HCT116 (cell line): ENCODE measurements at regions not wholly inside any gene's neighbourhood (a gene's known extent, or its start where the extent isn't known, plus 50 kb on each side); places are given as distances from the start of the nearest gene placed in this dataset.

Source experiments
- ATAC-seq: fragments of 200-7000 bp; cut with Tn5 transposase; 2 replicates; pipeline ENCODE4 v1.9.1; 2020; ENCODE audit warnings: mild to moderate bottlenecking, moderate library complexity
- BruUV-seq: library from RNA; stranded (reverse); fragments of 400-500 nt; replicated peaks from 2 replicates; lab custom pipeline; 2021; lab: Mats Ljungman, UMichigan
- CTCF ChIA-PET: fragments of 300-600 bp; sonication (Branson Sonifier 250); formaldehyde crosslinking; loops from one replicate; lab custom pipeline; 2021; ENCODE audit warnings: antibody characterized with exemption; lab: Charles Lee
- POLR2A ChIA-PET: fragments of 300-600, 350-600 bp; sonication (Branson Sonifier 250); formaldehyde crosslinking; loops from one replicate; lab custom pipeline; 2021; ENCODE audit warnings: antibody characterized with exemption; lab: Charles Lee
- RAD21 ChIA-PET, 2 experiments: fragments of 300-600 bp; sonication (Branson Sonifier 250); formaldehyde crosslinking; loops; one replicate each; lab custom pipeline; 2023; ENCODE audit warnings: low total read pairs in 2 of 2; ENCODE audit not compliant: uncharacterized antibody in 2 of 2, unreplicated experiment in 2 of 2, low non-redundant PET in 1 of 2; lab: Charles Lee
- DNase-seq: peaks from one replicate; pipeline ENCODE4 v3.0.0-alpha.2; 2010; ENCODE audit warnings: low read depth, low spot score
- H2AFZ ChIP-seq: fragments of 200-600 bp; shearing (Covaris generic), sonication (generic); 2 replicates; pipeline ENCODE4 v1.6.1; 2017; ENCODE audit warnings: low read depth, mixed run types, mixed read lengths, antibody characterized with exemption, low read length; ENCODE audit not compliant: poor library complexity, severe bottlenecking
- H3K27ac ChIP-seq: 2 replicates; pipeline ENCODE4 v1.5.1; 2012; ENCODE audit warnings: low read depth, low read length
- H3K27me3 ChIP-seq: fragments of 200-600 bp; sonication (generic); 2 replicates; pipeline ENCODE4 v1.6.1; 2016; ENCODE audit warnings: mixed run types, low read length, mixed read lengths; ENCODE audit not compliant: insufficient read depth
- H3K36me3 ChIP-seq, 2 experiments: fragments of 200-500 bp in 1 of 2; fragments of 200-600 bp in 1 of 2; sonication (Bioruptor generic) in 1 of 2; sonication (generic) in 1 of 2; 2 replicates each; pipeline versions ENCODE4 v1.5.1 to v1.6.1; 2014 to 2016; ENCODE audit warnings: low read length in 2 of 2, inconsistent platforms in 1 of 2, mixed read lengths in 1 of 2, mixed run types in 1 of 2; ENCODE audit not compliant: insufficient read depth in 2 of 2, control insufficient read depth in 1 of 2
- H3K4me1 ChIP-seq, 2 experiments: fragments of 200-600 bp in 1 of 2; sonication (generic) in 1 of 2; 2 replicates each; pipeline versions ENCODE4 v1.5.1 to v1.6.1; 2012 to 2017; ENCODE audit warnings: low read length in 2 of 2, inconsistent platforms in 1 of 2, mild to moderate bottlenecking in 1 of 2, mixed read lengths in 1 of 2, mixed run types in 1 of 2, moderate library complexity in 1 of 2; ENCODE audit not compliant: insufficient read depth in 2 of 2, control insufficient read depth in 1 of 2
- H3K4me2 ChIP-seq: fragments of 200-600 bp; sonication (generic); 2 replicates; pipeline ENCODE4 v1.6.1; 2017; ENCODE audit warnings: mixed run types, low read length, mixed read lengths
- H3K4me3 ChIP-seq, 2 experiments: fragments of 200-600 bp in 1 of 2; sonication (generic) in 1 of 2; replicated peaks in 1 of 2; 2 replicates each; pipeline ENCODE4 v1.5.1; 2011 to 2016; ENCODE audit warnings: low read length in 2 of 2, control low read depth in 1 of 2, low read depth in 1 of 2, mild to moderate bottlenecking in 1 of 2, mixed read lengths in 1 of 2, mixed run types in 1 of 2
- H3K79me2 ChIP-seq: fragments of 200-600 bp; sonication (generic); 2 replicates; pipeline ENCODE4 v1.6.1; 2017; ENCODE audit warnings: mild to moderate bottlenecking, mixed run types, low read length, moderate library complexity, mixed read lengths; ENCODE audit not compliant: insufficient read depth
- H3K9ac ChIP-seq: fragments of 200-600 bp; sonication (generic); 2 replicates; pipeline ENCODE4 v1.6.1; 2016; ENCODE audit warnings: low read length, mixed read lengths
- H3K9me2 ChIP-seq: fragments of 200-600 bp; sonication (generic), shearing (Covaris generic); 2 replicates; pipeline ENCODE4 v1.6.1; 2017; ENCODE audit warnings: mixed run types, mild to moderate bottlenecking, moderate library complexity; ENCODE audit not compliant: insufficient read depth
- H3K9me3 ChIP-seq, 2 experiments: fragments of 200-500 bp in 1 of 2; fragments of 200-600 bp in 1 of 2; sonication (Bioruptor generic) in 1 of 2; sonication (generic) in 1 of 2; 2 replicates each; pipeline ENCODE4 v1.6.1; 2014 to 2017; ENCODE audit warnings: low read length in 2 of 2, mixed read lengths in 2 of 2, inconsistent platforms in 1 of 2, low read depth in 1 of 2, mild to moderate bottlenecking in 1 of 2, mixed run types in 1 of 2, moderate library complexity in 1 of 2; ENCODE audit not compliant: control insufficient read depth in 1 of 2, insufficient read depth in 1 of 2
- H4K20me1 ChIP-seq: fragments of 200-600 bp; sonication (generic), shearing (Covaris generic); 2 replicates; pipeline ENCODE4 v1.6.1; 2017; ENCODE audit warnings: mixed run types, mild to moderate bottlenecking, moderate library complexity; ENCODE audit not compliant: insufficient read depth
- CBX3 ChIP-seq: IDR thresholded peaks from 2 replicates; pipeline ENCODE4 v1.6.1; 2012; ENCODE audit warnings: low read depth
- CEBPB ChIP-seq: IDR thresholded peaks from 2 replicates; pipeline ENCODE4 v1.6.1; 2012; ENCODE audit warnings: low read depth
- EGR1 ChIP-seq: IDR thresholded peaks from 2 replicates; pipeline ENCODE4 v1.6.1; 2012; ENCODE audit warnings: low read depth
- EZH2 ChIP-seq: fragments of 200-600 bp; sonication (generic); IDR thresholded peaks from 2 replicates; pipeline ENCODE4 v1.6.1; 2017; ENCODE audit warnings: antibody characterized with exemption, mixed run types
- FOSL1 ChIP-seq: IDR thresholded peaks from 2 replicates; pipeline ENCODE4 v1.6.1; 2012; ENCODE audit warnings: low read depth
- JUND ChIP-seq: IDR thresholded peaks from 2 replicates; pipeline ENCODE4 v1.6.1; 2012
- POLR2A ChIP-seq: IDR thresholded peaks from 2 replicates; pipeline ENCODE4 v1.7.0; 2011; ENCODE audit warnings: borderline replicate concordance; ENCODE audit not compliant: insufficient read depth, insufficient read length; ENCODE audit errors: extremely low read depth
- POLR2AphosphoS5 ChIP-seq: IDR thresholded peaks from 2 replicates; pipeline ENCODE4 v1.6.1; 2011; ENCODE audit warnings: mild to moderate bottlenecking, low read depth, low read length, moderate library complexity
- RAD21 ChIP-seq: IDR thresholded peaks from 2 replicates; pipeline ENCODE4 v1.6.1; 2012; ENCODE audit warnings: low read depth, mild to moderate bottlenecking
- SIN3A ChIP-seq: IDR thresholded peaks from 2 replicates; pipeline ENCODE4 v1.6.1; 2012; ENCODE audit warnings: low read depth
- SP1 ChIP-seq: IDR thresholded peaks from 2 replicates; pipeline ENCODE4 v1.6.1; 2012; ENCODE audit warnings: low read depth
- SRF ChIP-seq: IDR thresholded peaks from 2 replicates; pipeline ENCODE4 v1.6.1; 2012; ENCODE audit warnings: low read depth
- TCF7L2 ChIP-seq: IDR thresholded peaks from 2 replicates; pipeline ENCODE4 v1.7.0; 2011; ENCODE audit warnings: borderline replicate concordance, inconsistent platforms; ENCODE audit not compliant: insufficient read depth, insufficient read length; ENCODE audit errors: extremely low read depth
- YY1 ChIP-seq: IDR thresholded peaks from 2 replicates; pipeline ENCODE4 v1.6.1; 2011; ENCODE audit warnings: low read length, low read depth, moderate library complexity, mild to moderate bottlenecking; ENCODE audit not compliant: insufficient replicate concordance; ENCODE audit errors: extremely low read depth
- ZFX ChIP-seq: fragments of 450-650 bp; IDR thresholded peaks from 2 replicates; pipeline ENCODE4 v1.6.1; 2017
- intact Hi-C: fragments of 100-400 bp; cut with micrococcal nuclease; formaldehyde crosslinking; loops from 2 replicates; pipeline ENCODE4 v1.10.0; 2022
- TF ChIP-seq, protein P1 (sequence below): IDR thresholded peaks from 2 replicates; pipeline ENCODE4 v1.6.1; 2012
- TF ChIP-seq, protein P2 (sequence below), 3 experiments: fragments of 200-600 bp in 1 of 3; sonication (generic) in 1 of 3; IDR thresholded peaks in 2 of 3; conservative IDR thresholded peaks in 1 of 3; 2 replicates each; pipeline ENCODE4 v1.5.1; 2012 to 2017; ENCODE audit warnings: low read depth in 2 of 3, low read length in 2 of 3, antibody characterized with exemption in 1 of 3, borderline replicate concordance in 1 of 3, control low read depth in 1 of 3, mild to moderate bottlenecking in 1 of 3, mixed read lengths in 1 of 3, mixed run types in 1 of 3, moderate library complexity in 1 of 3; ENCODE audit not compliant: insufficient read depth in 1 of 3
- TF ChIP-seq, protein P3 (sequence below): IDR thresholded peaks from 2 replicates; pipeline ENCODE4 v1.6.1; 2012; ENCODE audit warnings: low read depth
- TF ChIP-seq, protein P4 (sequence below): IDR thresholded peaks from 2 replicates; pipeline ENCODE4 v1.6.1; 2011; ENCODE audit warnings: mild to moderate bottlenecking, low read length, moderate library complexity; ENCODE audit not compliant: insufficient replicate concordance; ENCODE audit errors: extremely low read depth

DNA sequence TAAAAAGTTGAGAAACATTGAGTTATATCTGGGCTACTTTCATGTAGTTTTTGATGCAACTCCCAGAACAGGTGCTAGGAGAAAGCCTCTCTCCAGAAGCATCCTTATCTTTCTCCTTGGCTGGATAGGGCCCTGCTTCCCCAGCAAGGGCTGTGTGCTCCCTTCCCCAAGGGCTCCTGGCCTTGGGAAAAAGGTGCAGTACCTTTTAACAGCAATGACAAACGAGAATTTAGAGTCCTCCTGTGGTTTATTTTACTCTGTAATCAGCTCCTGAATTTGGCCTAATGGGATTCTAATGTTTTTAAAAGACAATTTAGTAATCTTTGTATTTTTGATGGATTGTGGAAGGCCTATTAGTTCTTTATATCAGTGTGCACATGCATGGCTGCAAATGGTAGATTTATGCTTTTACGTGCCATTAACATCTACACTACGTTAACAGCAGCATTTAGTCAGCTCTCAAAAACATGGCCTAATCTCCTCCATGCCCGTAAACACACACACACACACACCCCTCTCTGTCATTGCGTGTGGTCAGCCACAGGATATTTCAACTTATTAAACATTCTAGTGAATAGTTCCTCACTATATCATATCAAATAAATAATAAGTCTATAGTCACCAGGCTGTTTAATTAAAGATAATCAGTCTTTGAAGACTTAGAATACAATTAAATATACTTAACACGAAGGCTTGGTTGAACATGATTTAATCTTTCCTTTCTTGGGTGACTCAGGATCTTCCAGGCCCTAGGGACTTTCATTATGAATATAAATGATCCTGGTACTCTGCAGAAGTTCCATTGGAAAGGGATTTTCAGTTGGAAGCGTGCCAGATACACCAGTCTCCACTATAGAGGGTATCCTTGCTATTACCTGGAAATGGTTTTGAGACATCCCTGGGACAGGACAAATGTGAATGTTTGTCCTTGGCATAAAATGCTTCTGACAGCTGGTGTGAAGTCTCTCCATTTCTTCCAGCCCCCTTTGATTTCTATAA lies 181.4 kb upstream of the PWP1 start:
- Histone ChIP-seq H3K9ac (no peak overlapping the region), H3K4me1 (no peaks in the 10 kb centered on the region), H3K9me3 (no peaks in the 10 kb centered on the region), H4K20me1 (no peaks in the 10 kb centered on the region), H3K4me3 (no peak overlapping the region), H3K27ac (no peak overlapping the region), H3K36me3 (no peaks in the 10 kb centered on the region), H3K4me2 (no peak overlapping the region), H3K79me2 (no peaks in the 10 kb centered on the region), H3K27me3 (no peaks in the 10 kb centered on the region), H2AFZ (no peak overlapping the region), H3K9me2 (no peaks in the 10 kb centered on the region)
- POLR2A ChIA-PET, result no interaction called here
- RAD21 ChIA-PET, result no interaction called here
- CTCF ChIA-PET, result no interaction called here
- no TSS peak for BruUV-seq
- ATAC-seq (no peak), DNase-seq (no peak)
- intact Hi-C loops, result no loop called here
- no peak for TF ChIP-seq EZH2
- TF ChIP-seq TCF7L2, result no peak
- no peak for TF ChIP-seq EGR1
- no peak for TF ChIP-seq CEBPB
- TF ChIP-seq, protein P1, sequence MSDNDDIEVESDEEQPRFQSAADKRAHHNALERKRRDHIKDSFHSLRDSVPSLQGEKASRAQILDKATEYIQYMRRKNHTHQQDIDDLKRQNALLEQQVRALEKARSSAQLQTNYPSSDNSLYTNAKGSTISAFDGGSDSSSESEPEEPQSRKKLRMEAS, result no peak
- no peak for TF ChIP-seq ZFX
- no peak for TF ChIP-seq FOSL1
- no peak for TF ChIP-seq YY1
- TF ChIP-seq POLR2A, result no peak
- TF ChIP-seq JUND, result no peak
- TF ChIP-seq SRF, result no peak
- TF ChIP-seq, protein P2, sequence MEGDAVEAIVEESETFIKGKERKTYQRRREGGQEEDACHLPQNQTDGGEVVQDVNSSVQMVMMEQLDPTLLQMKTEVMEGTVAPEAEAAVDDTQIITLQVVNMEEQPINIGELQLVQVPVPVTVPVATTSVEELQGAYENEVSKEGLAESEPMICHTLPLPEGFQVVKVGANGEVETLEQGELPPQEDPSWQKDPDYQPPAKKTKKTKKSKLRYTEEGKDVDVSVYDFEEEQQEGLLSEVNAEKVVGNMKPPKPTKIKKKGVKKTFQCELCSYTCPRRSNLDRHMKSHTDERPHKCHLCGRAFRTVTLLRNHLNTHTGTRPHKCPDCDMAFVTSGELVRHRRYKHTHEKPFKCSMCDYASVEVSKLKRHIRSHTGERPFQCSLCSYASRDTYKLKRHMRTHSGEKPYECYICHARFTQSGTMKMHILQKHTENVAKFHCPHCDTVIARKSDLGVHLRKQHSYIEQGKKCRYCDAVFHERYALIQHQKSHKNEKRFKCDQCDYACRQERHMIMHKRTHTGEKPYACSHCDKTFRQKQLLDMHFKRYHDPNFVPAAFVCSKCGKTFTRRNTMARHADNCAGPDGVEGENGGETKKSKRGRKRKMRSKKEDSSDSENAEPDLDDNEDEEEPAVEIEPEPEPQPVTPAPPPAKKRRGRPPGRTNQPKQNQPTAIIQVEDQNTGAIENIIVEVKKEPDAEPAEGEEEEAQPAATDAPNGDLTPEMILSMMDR (IDR thresholded peaks at IDR 0.05 in 2 of 3, conservative IDR thresholded peaks at IDR 0.05 in 1 of 3; ENCODE audit: borderline replicate concordance in 1 of 3, insufficient read depth in 1 of 3, low read depth in 2 of 3, low read length in 2 of 3), result no peak
- TF ChIP-seq POLR2AphosphoS5, result no peak
- TF ChIP-seq, protein P3, sequence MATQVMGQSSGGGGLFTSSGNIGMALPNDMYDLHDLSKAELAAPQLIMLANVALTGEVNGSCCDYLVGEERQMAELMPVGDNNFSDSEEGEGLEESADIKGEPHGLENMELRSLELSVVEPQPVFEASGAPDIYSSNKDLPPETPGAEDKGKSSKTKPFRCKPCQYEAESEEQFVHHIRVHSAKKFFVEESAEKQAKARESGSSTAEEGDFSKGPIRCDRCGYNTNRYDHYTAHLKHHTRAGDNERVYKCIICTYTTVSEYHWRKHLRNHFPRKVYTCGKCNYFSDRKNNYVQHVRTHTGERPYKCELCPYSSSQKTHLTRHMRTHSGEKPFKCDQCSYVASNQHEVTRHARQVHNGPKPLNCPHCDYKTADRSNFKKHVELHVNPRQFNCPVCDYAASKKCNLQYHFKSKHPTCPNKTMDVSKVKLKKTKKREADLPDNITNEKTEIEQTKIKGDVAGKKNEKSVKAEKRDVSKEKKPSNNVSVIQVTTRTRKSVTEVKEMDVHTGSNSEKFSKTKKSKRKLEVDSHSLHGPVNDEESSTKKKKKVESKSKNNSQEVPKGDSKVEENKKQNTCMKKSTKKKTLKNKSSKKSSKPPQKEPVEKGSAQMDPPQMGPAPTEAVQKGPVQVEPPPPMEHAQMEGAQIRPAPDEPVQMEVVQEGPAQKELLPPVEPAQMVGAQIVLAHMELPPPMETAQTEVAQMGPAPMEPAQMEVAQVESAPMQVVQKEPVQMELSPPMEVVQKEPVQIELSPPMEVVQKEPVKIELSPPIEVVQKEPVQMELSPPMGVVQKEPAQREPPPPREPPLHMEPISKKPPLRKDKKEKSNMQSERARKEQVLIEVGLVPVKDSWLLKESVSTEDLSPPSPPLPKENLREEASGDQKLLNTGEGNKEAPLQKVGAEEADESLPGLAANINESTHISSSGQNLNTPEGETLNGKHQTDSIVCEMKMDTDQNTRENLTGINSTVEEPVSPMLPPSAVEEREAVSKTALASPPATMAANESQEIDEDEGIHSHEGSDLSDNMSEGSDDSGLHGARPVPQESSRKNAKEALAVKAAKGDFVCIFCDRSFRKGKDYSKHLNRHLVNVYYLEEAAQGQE, result no peak
- TF ChIP-seq SIN3A, result no peak
- no peak for TF ChIP-seq RAD21
- no peak for TF ChIP-seq CBX3
- TF ChIP-seq SP1, result no peak
- TF ChIP-seq, protein P4, sequence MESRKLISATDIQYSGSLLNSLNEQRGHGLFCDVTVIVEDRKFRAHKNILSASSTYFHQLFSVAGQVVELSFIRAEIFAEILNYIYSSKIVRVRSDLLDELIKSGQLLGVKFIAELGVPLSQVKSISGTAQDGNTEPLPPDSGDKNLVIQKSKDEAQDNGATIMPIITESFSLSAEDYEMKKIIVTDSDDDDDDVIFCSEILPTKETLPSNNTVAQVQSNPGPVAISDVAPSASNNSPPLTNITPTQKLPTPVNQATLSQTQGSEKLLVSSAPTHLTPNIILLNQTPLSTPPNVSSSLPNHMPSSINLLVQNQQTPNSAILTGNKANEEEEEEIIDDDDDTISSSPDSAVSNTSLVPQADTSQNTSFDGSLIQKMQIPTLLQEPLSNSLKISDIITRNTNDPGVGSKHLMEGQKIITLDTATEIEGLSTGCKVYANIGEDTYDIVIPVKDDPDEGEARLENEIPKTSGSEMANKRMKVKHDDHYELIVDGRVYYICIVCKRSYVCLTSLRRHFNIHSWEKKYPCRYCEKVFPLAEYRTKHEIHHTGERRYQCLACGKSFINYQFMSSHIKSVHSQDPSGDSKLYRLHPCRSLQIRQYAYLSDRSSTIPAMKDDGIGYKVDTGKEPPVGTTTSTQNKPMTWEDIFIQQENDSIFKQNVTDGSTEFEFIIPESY, result no peak
